PC-9 (cell line): ENCODE measurements at regions not wholly inside any gene's neighbourhood (a gene's known extent, or its start where the extent isn't known, plus 50 kb on each side); places are given as distances from the start of the nearest gene placed in this dataset.

ENCODE experiments used
- BruUV-seq: library from RNA; stranded (reverse); fragments of 400-500 nt; replicated peaks from 2 replicates; lab custom pipeline; 2021; lab: Mats Ljungman, UMichigan
- CTCF ChIA-PET: fragments of 300-600 bp; sonication (Branson Sonifier 250); formaldehyde crosslinking; loops from one replicate; lab custom pipeline; 2022; ENCODE audit warnings: antibody characterized with exemption; lab: Charles Lee
- POLR2A ChIA-PET: fragments of 300-600 bp; sonication (Branson Sonifier 250); formaldehyde crosslinking; loops from one replicate; lab custom pipeline; 2022; ENCODE audit warnings: antibody characterized with exemption; ENCODE audit not compliant: unreplicated experiment; lab: Charles Lee
- DNase-seq, 2 experiments: peaks; one replicate each; pipeline versions ENCODE4 v3.0.0 to v3.0.0-alpha.2; 2015 to 2022; ENCODE audit warnings: mixed read lengths in 1 of 2
- H2AFZ ChIP-seq: fragments of 200-600 bp; sonication (generic); 2 replicates; pipeline ENCODE4 v1.8.1; 2017; ENCODE audit warnings: antibody characterized with exemption
- H3F3A ChIP-seq: fragments of 200-600 bp; sonication (generic); 2 replicates; pipeline ENCODE4 v1.8.1; 2017; ENCODE audit warnings: antibody characterized with exemption, mild to moderate bottlenecking, low read depth; ENCODE audit not compliant: insufficient read depth
- H3K27ac ChIP-seq: fragments of 200-600 bp; sonication (generic); 2 replicates; pipeline ENCODE4 v1.6.1; 2016; ENCODE audit warnings: mixed run types
- H3K27me3 ChIP-seq: fragments of 200-600 bp; sonication (generic); 2 replicates; pipeline ENCODE4 v1.6.1; 2016; ENCODE audit warnings: low read depth, mixed run types; ENCODE audit not compliant: insufficient read depth
- H3K36me3 ChIP-seq: fragments of 200-600 bp; sonication (generic); 2 replicates; pipeline ENCODE4 v1.6.1; 2016; ENCODE audit warnings: low read depth, mixed run types
- H3K4me1 ChIP-seq: fragments of 200-600 bp; sonication (generic); replicated peaks from 2 replicates; pipeline ENCODE4 v1.6.1; 2016; ENCODE audit warnings: mixed run types; ENCODE audit not compliant: insufficient read depth
- H3K4me2 ChIP-seq: fragments of 200-600 bp; sonication (generic); 2 replicates; pipeline ENCODE4 v1.6.1; 2017; ENCODE audit warnings: mixed run types
- H3K4me3 ChIP-seq: fragments of 200-600 bp; sonication (generic); 2 replicates; pipeline ENCODE4 v1.6.1; 2016; ENCODE audit warnings: mixed run types
- H3K79me2 ChIP-seq: fragments of 200-600 bp; sonication (generic); 2 replicates; pipeline ENCODE4 v1.6.1; 2017; ENCODE audit warnings: low read depth, mixed run types
- H3K9me2 ChIP-seq: fragments of 200-600 bp; sonication (generic); 2 replicates; pipeline ENCODE4 v1.8.1; 2017; ENCODE audit warnings: mild to moderate bottlenecking; ENCODE audit not compliant: insufficient read depth
- H3K9me3 ChIP-seq: fragments of 200-600 bp; sonication (generic); 2 replicates; pipeline ENCODE4 v1.8.1; 2016; ENCODE audit warnings: low read depth; ENCODE audit not compliant: insufficient read depth
- H4K20me1 ChIP-seq: fragments of 200-600 bp; sonication (generic); 2 replicates; pipeline ENCODE4 v1.8.1; 2017; ENCODE audit not compliant: insufficient read depth
- EZH2 ChIP-seq: fragments of 200-600 bp; sonication (generic); IDR thresholded peaks from 2 replicates; pipeline ENCODE4 v1.8.0; 2017; ENCODE audit warnings: antibody characterized with exemption, low read depth
- intact Hi-C: fragments of 100-400 bp; cut with micrococcal nuclease; formaldehyde crosslinking; loops from one replicate; pipeline ENCODE4 v1.10.0; 2022; ENCODE audit not compliant: unreplicated experiment
- TF ChIP-seq, protein P1 (sequence below): fragments of 200-600 bp; sonication (generic); conservative IDR thresholded peaks from 2 replicates; pipeline ENCODE4 v1.6.1; 2017; ENCODE audit warnings: mixed run types, antibody characterized with exemption, mild to moderate bottlenecking, moderate library complexity

DNA sequence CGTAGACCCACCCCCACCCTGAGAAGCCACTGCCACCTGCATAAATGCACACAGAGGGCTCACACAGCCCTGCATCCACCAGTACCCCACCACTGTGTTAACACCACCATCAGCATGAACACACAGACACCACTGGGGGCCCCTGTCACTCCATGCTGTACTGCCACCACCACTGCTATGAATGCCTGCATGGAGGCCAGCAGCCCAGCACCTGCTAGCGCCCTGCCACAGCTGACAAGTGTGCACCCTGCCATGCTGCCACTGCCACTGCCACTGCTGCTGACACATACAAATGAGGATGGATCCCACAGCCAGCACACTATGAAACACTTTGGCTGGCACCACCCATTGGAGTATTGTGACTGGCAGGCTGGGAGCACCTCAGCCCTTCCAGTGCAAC, 361.0 kb downstream of the TAFA4 start:
- ChIA-PET CTCF (no interaction called here), POLR2A (no interaction called here)
- Histone ChIP-seq H3K27ac (no peak overlapping the region), H3K4me2 (no peak overlapping the region), H2AFZ (no peak overlapping the region), H3K4me1 (no peaks in the 10 kb centered on the region), H3K79me2 (no peaks in the 10 kb centered on the region), H3K36me3 (no peaks in the 10 kb centered on the region), H3F3A (no peaks in the 10 kb centered on the region), H3K27me3 (no peaks in the 10 kb centered on the region), H3K9me2 (no peaks in the 10 kb centered on the region), H3K9me3 (no peaks in the 10 kb centered on the region), H4K20me1 (no peaks in the 10 kb centered on the region), H3K4me3 (no peak overlapping the region)
- intact Hi-C loops: no loop called here
- DNase-seq: no peak
- TF ChIP-seq EZH2: no peak
- TF ChIP-seq, protein P1, sequence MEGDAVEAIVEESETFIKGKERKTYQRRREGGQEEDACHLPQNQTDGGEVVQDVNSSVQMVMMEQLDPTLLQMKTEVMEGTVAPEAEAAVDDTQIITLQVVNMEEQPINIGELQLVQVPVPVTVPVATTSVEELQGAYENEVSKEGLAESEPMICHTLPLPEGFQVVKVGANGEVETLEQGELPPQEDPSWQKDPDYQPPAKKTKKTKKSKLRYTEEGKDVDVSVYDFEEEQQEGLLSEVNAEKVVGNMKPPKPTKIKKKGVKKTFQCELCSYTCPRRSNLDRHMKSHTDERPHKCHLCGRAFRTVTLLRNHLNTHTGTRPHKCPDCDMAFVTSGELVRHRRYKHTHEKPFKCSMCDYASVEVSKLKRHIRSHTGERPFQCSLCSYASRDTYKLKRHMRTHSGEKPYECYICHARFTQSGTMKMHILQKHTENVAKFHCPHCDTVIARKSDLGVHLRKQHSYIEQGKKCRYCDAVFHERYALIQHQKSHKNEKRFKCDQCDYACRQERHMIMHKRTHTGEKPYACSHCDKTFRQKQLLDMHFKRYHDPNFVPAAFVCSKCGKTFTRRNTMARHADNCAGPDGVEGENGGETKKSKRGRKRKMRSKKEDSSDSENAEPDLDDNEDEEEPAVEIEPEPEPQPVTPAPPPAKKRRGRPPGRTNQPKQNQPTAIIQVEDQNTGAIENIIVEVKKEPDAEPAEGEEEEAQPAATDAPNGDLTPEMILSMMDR: no peak
- no TSS peak for BruUV-seq

DNA sequence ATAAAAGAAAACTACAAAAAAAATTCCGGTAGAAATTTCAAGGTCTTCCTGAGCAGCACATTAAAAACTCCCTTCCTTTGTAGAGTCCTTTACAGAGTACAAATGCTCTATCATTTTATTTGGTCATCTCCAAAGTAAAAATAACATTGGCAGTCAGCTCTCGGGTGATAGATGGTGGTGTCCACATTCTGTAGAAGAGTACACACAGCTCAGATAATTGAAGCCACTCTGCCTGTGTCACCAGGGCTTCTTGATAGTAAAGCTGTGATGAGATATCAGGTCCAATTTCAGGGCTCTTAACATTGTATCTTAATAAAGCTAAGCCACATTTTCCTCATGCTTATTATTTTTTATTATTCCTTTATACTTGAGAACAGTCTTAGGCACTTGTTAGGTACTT, 371.6 kb downstream of the TAFA4 start:
- BruUV-seq: no TSS peak
- H3K9me3 ChIP-seq: no peaks in the 10 kb centered on the region
- POLR2A ChIA-PET: no interaction called here
- H3K79me2 ChIP-seq: no peaks in the 10 kb centered on the region
- H3F3A ChIP-seq: no peaks in the 10 kb centered on the region
- no peak overlapping the region for H3K4me3 ChIP-seq
- no peaks in the 10 kb centered on the region for H4K20me1 ChIP-seq
- no peak for DNase-seq
- no peaks in the 10 kb centered on the region for H3K4me1 ChIP-seq
- H3K4me2 ChIP-seq: no peak overlapping the region
- CTCF ChIA-PET: no interaction called here
- H3K27ac ChIP-seq: no peak overlapping the region
- H3K27me3 ChIP-seq: no peaks in the 10 kb centered on the region
- no peaks in the 10 kb centered on the region for H3K9me2 ChIP-seq
- TF ChIP-seq, protein P1: no peak
- no peak for TF ChIP-seq EZH2
- H3K36me3 ChIP-seq: no peaks in the 10 kb centered on the region
- no peak overlapping the region for H2AFZ ChIP-seq
- intact Hi-C loops: no loop called here

DNA sequence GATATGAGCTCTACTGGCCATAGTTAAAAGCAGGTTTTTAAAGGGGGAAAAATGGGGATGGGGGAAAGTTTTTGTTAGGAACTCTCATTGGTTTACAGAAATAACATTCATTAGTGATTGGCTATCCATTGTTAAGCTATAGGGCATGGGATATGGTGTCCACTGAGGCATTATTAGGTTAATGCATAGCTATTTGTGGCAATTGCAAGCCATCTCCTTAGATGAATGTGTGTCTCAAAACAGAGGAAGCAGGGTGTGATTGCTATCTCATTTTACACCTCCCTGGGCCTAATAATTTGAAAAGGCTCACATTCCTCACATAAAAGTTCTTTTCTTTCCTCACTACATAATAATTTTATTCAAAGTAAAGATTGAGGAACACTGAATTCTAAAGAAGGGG, 396.6 kb downstream of the TAFA4 start:
- H3K27ac ChIP-seq: no peak overlapping the region
- no peak overlapping the region for H3K4me3 ChIP-seq
- CTCF ChIA-PET: no interaction called here
- intact Hi-C loops: no loop called here
- no TSS peak for BruUV-seq
- no peaks in the 10 kb centered on the region for H3F3A ChIP-seq
- H3K27me3 ChIP-seq: no peaks in the 10 kb centered on the region
- H3K4me1 ChIP-seq: no peaks in the 10 kb centered on the region
- H2AFZ ChIP-seq: no peak overlapping the region
- H3K36me3 ChIP-seq: no peaks in the 10 kb centered on the region
- TF ChIP-seq, protein P1: no peak
- no peak for TF ChIP-seq EZH2
- no peaks in the 10 kb centered on the region for H3K9me3 ChIP-seq
- no peaks in the 10 kb centered on the region for H4K20me1 ChIP-seq
- no peak overlapping the region for H3K4me2 ChIP-seq
- no peaks in the 10 kb centered on the region for H3K9me2 ChIP-seq
- DNase-seq: no peak
- POLR2A ChIA-PET: no interaction called here
- H3K79me2 ChIP-seq: no peaks in the 10 kb centered on the region
